H9 (cell line): ENCODE measurements at regions not wholly inside any gene's neighbourhood (a gene's known extent, or its start where the extent isn't known, plus 50 kb on each side); places are given as distances from the start of the nearest gene placed in this dataset.

Source experiments
- DNase-seq: peaks from one replicate; pipeline ENCODE4 v3.0.0-alpha.2; 2017
- H2AFZ ChIP-seq: one replicate; pipeline ENCODE4 v1.6.1; 2013; ENCODE audit warnings: mild to moderate bottlenecking, low read length, control low read depth, moderate library complexity
- H2AK5ac ChIP-seq: 2 replicates; pipeline ENCODE4 v1.6.1; 2013; ENCODE audit warnings: low read length, control low read depth, mixed read lengths; ENCODE audit not compliant: insufficient read length
- H2BK120ac ChIP-seq: one replicate; pipeline ENCODE4 v1.6.1; 2013; ENCODE audit warnings: low read depth, mild to moderate bottlenecking, low read length, control low read depth, inconsistent platforms; ENCODE audit not compliant: poor library complexity, severe bottlenecking
- H2BK12ac ChIP-seq: 2 replicates; pipeline ENCODE4 v1.6.1; 2013; ENCODE audit warnings: low read length, control low read depth, mixed read lengths, low read depth; ENCODE audit not compliant: insufficient read length
- H2BK15ac ChIP-seq: 2 replicates; pipeline ENCODE4 v1.6.1; 2013; ENCODE audit warnings: low read depth, low read length, control low read depth
- H2BK20ac ChIP-seq: one replicate; pipeline ENCODE4 v1.6.1; 2013; ENCODE audit warnings: low read depth, mild to moderate bottlenecking, low read length, control low read depth, inconsistent platforms; ENCODE audit not compliant: poor library complexity, severe bottlenecking
- H2BK5ac ChIP-seq: 2 replicates; pipeline ENCODE4 v1.6.1; 2013; ENCODE audit warnings: low read length, control low read depth, mixed read lengths; ENCODE audit not compliant: insufficient read length
- H3K14ac ChIP-seq: 2 replicates; pipeline ENCODE4 v1.6.1; 2013; ENCODE audit warnings: low read length, control low read depth; ENCODE audit not compliant: insufficient read depth
- H3K18ac ChIP-seq: 2 replicates; pipeline ENCODE4 v1.6.1; 2013; ENCODE audit warnings: low read depth, mild to moderate bottlenecking, mixed read lengths, low read length, control low read depth; ENCODE audit not compliant: insufficient read length
- H3K23ac ChIP-seq: 2 replicates; pipeline ENCODE4 v1.6.1; 2013; ENCODE audit warnings: low read length, control low read depth, mixed read lengths, low read depth; ENCODE audit not compliant: insufficient read length
- H3K23me2 ChIP-seq: 2 replicates; pipeline ENCODE4 v1.6.1; 2013; ENCODE audit warnings: low read depth, mild to moderate bottlenecking, mixed read lengths, low read length, control low read depth; ENCODE audit not compliant: insufficient read length, poor library complexity, severe bottlenecking
- H3K27ac ChIP-seq: 2 replicates; pipeline ENCODE4 v1.5.1; 2013; ENCODE audit warnings: low read length, control low read depth, mixed read lengths, low read depth; ENCODE audit not compliant: insufficient read length
- H3K27me3 ChIP-seq: 2 replicates; pipeline ENCODE4 v1.6.1; 2013; ENCODE audit warnings: low read length, control low read depth, inconsistent platforms; ENCODE audit not compliant: insufficient read depth
- H3K4ac ChIP-seq: 2 replicates; pipeline ENCODE4 v1.6.1; 2013; ENCODE audit warnings: low read depth, mild to moderate bottlenecking, control low read depth, inconsistent platforms, low read length, moderate library complexity
- H3K4me1 ChIP-seq: 2 replicates; pipeline ENCODE4 v1.6.1; 2013; ENCODE audit warnings: low read length, control low read depth, inconsistent platforms; ENCODE audit not compliant: insufficient read depth
- H3K4me2 ChIP-seq: 2 replicates; pipeline ENCODE4 v1.6.1; 2013; ENCODE audit warnings: low read length, control low read depth, mixed read lengths; ENCODE audit not compliant: insufficient read length, insufficient read depth
- H3K56ac ChIP-seq: 2 replicates; pipeline ENCODE4 v1.6.1; 2013; ENCODE audit warnings: low read depth, mild to moderate bottlenecking, mixed read lengths, low read length, control low read depth; ENCODE audit not compliant: insufficient read length
- H3K79me1 ChIP-seq: 2 replicates; pipeline ENCODE4 v1.6.1; 2013; ENCODE audit warnings: low read depth, mild to moderate bottlenecking, moderate library complexity, low read length, control low read depth, inconsistent platforms; ENCODE audit not compliant: insufficient read depth, poor library complexity, severe bottlenecking
- H3K79me2 ChIP-seq: 2 replicates; pipeline ENCODE4 v1.6.1; 2013; ENCODE audit warnings: low read length, control low read depth, inconsistent platforms; ENCODE audit not compliant: insufficient read depth
- H3K9ac ChIP-seq: 2 replicates; pipeline ENCODE4 v1.6.1; 2013; ENCODE audit warnings: low read length, control low read depth, mixed read lengths; ENCODE audit not compliant: insufficient read length; ENCODE audit errors: extremely low read depth
- H3K9me3 ChIP-seq: one replicate; pipeline ENCODE4 v1.6.1; 2013; ENCODE audit warnings: low read depth, low read length, inconsistent platforms; ENCODE audit not compliant: control insufficient read depth
- H3T11ph ChIP-seq: one replicate; pipeline ENCODE4 v1.6.1; 2013; ENCODE audit warnings: mild to moderate bottlenecking, low read length, control low read depth, inconsistent platforms
- H4K20me1 ChIP-seq: one replicate; pipeline ENCODE4 v1.6.1; 2013; ENCODE audit not compliant: control insufficient read depth, insufficient read length, insufficient read depth
- H4K5ac ChIP-seq: 2 replicates; pipeline ENCODE4 v1.6.1; 2013; ENCODE audit warnings: low read depth, mild to moderate bottlenecking, mixed read lengths, low read length, control low read depth; ENCODE audit not compliant: insufficient read length
- H4K8ac ChIP-seq: replicated peaks from 2 replicates; pipeline ENCODE4 v1.6.1; 2013; ENCODE audit warnings: low read length, control low read depth, mixed read lengths, low read depth; ENCODE audit not compliant: insufficient read length
- H4K91ac ChIP-seq: 2 replicates; pipeline ENCODE4 v1.6.1; 2013; ENCODE audit warnings: low read depth, mild to moderate bottlenecking, moderate library complexity, mixed read lengths, low read length, control low read depth; ENCODE audit not compliant: insufficient read length
- H3K27ac Mint-ChIP-seq, 3 experiments: 2 replicates in 2 of 3; 3 replicates in 1 of 3; pipeline ENCODE4 v1.8.0; 2020 to 2021; ENCODE audit warnings: mixed read lengths in 3 of 3, mild to moderate bottlenecking in 1 of 3, moderate library complexity in 1 of 3
- H3K27me3 Mint-ChIP-seq: 2 replicates; pipeline ENCODE4 v1.8.0; 2021; ENCODE audit warnings: low read depth, mild to moderate bottlenecking, moderate library complexity, mixed read lengths
- H3K36me3 Mint-ChIP-seq, 3 experiments: 2 replicates in 2 of 3; 3 replicates in 1 of 3; pipeline ENCODE4 v1.8.0; 2020 to 2021; ENCODE audit warnings: low read depth in 3 of 3, mixed read lengths in 3 of 3; ENCODE audit not compliant: insufficient read depth in 1 of 3
- H3K4me1 Mint-ChIP-seq, 2 experiments: 2 replicates each; pipeline ENCODE4 v1.8.0; 2020; ENCODE audit warnings: mixed read lengths in 2 of 2
- H3K4me3 Mint-ChIP-seq, 2 experiments: 2 replicates in 1 of 2; 3 replicates in 1 of 2; pipeline ENCODE4 v1.8.0; 2020 to 2021; ENCODE audit warnings: mild to moderate bottlenecking in 2 of 2, mixed read lengths in 2 of 2, moderate library complexity in 1 of 2
- H3K9me3 Mint-ChIP-seq, 2 experiments: 2 replicates in 1 of 2; 3 replicates in 1 of 2; pipeline ENCODE4 v1.8.0; 2020; ENCODE audit warnings: mild to moderate bottlenecking in 2 of 2, mixed read lengths in 2 of 2, moderate library complexity in 1 of 2
- WGBS: extraction: QIAGEN DNeasy Blood & Tissue Kit; methylation state at CpG from one replicate; pipeline ENCODE4 v1.1.7; 2013; ENCODE audit warnings: missing lambda C conversion rate, low lambda C conversion rate, mixed read lengths; ENCODE audit not compliant: insufficient read length; ENCODE audit errors: extremely low coverage; 5-methylcytosine and 5-hydroxymethylcytosine counted together
- TF ChIP-seq, protein P1 (sequence below): fragments of 200-600 bp; sonication (generic); conservative IDR thresholded peaks from 3 replicates; pipeline ENCODE4 v1.8.0; 2021; ENCODE audit warnings: antibody characterized with exemption, mild to moderate bottlenecking

DNA sequence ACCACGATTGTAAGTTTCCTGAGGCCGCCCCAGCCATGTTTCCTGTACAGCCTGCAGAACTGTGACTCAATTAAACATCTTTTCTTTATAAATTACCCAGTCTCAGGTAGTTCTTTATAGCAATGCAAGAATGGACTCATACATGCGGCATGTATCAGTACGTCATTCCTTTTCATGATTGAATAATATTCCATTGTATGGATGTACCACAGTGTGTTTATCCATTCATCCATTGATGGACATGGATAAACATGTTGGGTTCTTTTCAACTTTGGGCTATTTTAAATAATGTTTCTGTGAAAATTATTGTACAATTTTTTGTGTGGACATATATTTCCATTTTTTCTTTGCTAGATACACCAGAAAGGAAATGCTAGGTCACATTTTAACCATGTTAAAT lies 99.2 kb upstream of the IGSF1 start:
- no peak overlapping the region for H3K18ac ChIP-seq
- DNase-seq: no peak
- H3K56ac ChIP-seq: no peak overlapping the region

More for the DNA sequence above, 99.2 kb upstream of the IGSF1 start:
- no peaks in the 10 kb centered on the region for H3K27me3 ChIP-seq
- no peak overlapping the region for H2BK15ac ChIP-seq
- Mint-ChIP-seq H3K4me3 (no peak overlapping the region), H3K9me3 (peaks cover 33 to 34% of the 10 kb centered on the region in 2 experiments), H3K36me3 (peaks cover 43 to 61% (median 54%) of the 10 kb centered on the region in 3 experiments), H3K27ac (no peak overlapping the region), H3K4me1 (peaks cover 5% of the 10 kb centered on the region in 2 experiments; a peak in 3 of 4 replicates), H3K27me3 (no peaks in the 10 kb centered on the region)
- no peak overlapping the region for H3K14ac ChIP-seq
- H3T11ph ChIP-seq: no peak overlapping the region
- peaks cover 14% of the 10 kb centered on the region for H3K9me3 ChIP-seq
- H3K23ac ChIP-seq: no peak overlapping the region
- no peaks in the 10 kb centered on the region for H3K79me1 ChIP-seq
- H2AK5ac ChIP-seq: no peak overlapping the region
- no peak overlapping the region for H3K27ac ChIP-seq
- H4K91ac ChIP-seq: no peak overlapping the region
- no peaks in the 10 kb centered on the region for H4K20me1 ChIP-seq
- no peak overlapping the region for H2AFZ ChIP-seq
- no peak overlapping the region for H3K4me2 ChIP-seq
- TF ChIP-seq, protein P1, sequence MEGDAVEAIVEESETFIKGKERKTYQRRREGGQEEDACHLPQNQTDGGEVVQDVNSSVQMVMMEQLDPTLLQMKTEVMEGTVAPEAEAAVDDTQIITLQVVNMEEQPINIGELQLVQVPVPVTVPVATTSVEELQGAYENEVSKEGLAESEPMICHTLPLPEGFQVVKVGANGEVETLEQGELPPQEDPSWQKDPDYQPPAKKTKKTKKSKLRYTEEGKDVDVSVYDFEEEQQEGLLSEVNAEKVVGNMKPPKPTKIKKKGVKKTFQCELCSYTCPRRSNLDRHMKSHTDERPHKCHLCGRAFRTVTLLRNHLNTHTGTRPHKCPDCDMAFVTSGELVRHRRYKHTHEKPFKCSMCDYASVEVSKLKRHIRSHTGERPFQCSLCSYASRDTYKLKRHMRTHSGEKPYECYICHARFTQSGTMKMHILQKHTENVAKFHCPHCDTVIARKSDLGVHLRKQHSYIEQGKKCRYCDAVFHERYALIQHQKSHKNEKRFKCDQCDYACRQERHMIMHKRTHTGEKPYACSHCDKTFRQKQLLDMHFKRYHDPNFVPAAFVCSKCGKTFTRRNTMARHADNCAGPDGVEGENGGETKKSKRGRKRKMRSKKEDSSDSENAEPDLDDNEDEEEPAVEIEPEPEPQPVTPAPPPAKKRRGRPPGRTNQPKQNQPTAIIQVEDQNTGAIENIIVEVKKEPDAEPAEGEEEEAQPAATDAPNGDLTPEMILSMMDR: no peak
- no peak overlapping the region for H2BK5ac ChIP-seq
- no peak overlapping the region for H2BK20ac ChIP-seq
- H3K4ac ChIP-seq: no peak overlapping the region
- no peaks in the 10 kb centered on the region for H3K4me1 ChIP-seq
- no peak overlapping the region for H2BK12ac ChIP-seq
- H2BK120ac ChIP-seq: no peak overlapping the region
- H4K8ac ChIP-seq: no peak overlapping the region
- no CpG with 5 or more reads among the region's 4 CpGs for WGBS
- H3K23me2 ChIP-seq: no peaks in the 10 kb centered on the region
- H3K9ac ChIP-seq: no peak overlapping the region
- no peaks in the 10 kb centered on the region for H3K79me2 ChIP-seq
- no peak overlapping the region for H4K5ac ChIP-seq
